NCI-H1694 (cell line): ENCODE measurements at regions not wholly inside any gene's neighbourhood (a gene's known extent, or its start where the extent isn't known, plus 50 kb on each side); places are given as distances from the start of the nearest gene placed in this dataset.

ENCODE experiments used
- DNase-seq: peaks from one replicate; lab custom pipeline; 2025; lab: John Stamatoyannopoulos, UW

DNA sequence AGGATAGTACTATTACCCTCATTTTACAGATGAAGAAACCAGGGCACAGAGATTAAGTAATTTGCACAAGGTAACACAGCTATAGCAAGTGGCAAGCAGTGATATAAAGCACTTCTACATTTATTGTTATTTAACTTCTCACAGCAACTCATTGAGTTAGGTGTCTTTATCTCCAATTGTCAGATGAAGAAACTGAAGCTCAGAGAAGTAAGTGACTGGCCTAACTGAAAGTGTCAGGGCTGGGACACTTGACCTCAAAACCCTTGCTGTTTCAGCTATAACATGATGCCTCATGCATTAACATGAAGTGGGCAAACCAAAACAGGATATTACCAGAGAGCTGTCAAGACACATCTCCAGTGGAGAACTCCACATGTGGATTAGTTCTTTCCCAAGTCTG lies 65.8 kb upstream of the LEKR1 start:
- no peak for DNase-seq

- DNase-seq: peak; percentile 85
Observed at GRCh38 chr3:156761007-156761406, 65.1 kb upstream of the LEKR1 start.

DNA sequence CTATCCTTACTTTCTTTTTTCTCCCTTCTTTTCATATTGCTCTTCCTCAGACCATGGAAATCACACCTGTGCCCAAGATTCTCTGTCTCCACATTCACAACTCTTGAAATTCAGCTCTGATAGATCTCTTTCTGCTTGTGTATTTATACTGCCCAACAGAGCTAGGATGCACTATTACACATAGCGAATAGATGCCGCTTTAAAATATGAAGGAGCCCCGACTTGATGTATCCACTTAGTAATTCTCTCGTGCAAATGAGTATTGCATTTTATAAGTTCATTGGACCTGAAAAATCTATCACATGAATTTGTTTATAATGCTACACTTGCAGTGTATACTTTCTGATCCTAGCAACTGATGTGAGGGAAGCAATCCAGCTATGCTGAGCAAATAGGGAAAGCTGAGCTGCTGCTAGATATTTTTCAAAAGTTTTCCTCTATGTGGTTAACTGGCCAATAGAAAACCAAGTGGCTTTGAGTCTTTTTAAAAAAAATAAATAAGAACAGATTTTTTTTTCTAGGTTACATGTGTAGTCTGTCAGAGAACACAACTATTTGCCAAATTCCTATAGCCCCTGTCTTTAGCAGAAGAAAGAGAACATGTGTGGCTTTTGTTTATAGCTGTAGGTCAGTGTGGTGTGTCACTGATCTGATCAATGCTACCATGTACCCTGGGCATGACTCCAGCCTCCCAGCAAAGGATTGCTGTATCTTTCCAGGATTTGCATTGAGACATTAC lies 64.3 kb upstream of the LEKR1 start:
- no peak for DNase-seq

DNA sequence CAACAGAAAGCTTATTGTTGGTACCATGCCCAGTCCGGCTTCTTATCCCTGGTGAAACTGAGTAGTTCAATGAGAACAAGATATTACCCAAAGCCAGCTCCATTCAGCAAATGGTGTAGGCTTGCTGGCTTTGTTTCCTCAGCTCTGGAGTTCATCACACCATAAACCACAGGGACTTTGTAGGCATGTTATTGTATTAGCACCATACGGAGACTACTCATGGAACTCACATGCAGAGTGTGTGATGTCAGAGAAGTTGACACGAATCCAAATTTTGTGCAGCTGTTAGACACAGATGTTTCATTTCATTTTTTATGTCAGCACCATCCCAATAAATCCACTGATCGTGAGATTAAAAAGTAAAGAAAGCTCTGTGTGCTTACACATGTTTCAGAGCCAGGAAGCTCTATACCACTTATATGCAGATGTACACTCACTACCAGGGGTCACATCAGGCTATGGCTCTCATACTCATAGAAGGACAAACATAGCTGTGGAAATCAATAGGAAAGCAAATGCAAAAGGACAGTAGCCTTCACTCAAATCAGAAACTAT lies 63.4 kb upstream of the LEKR1 start:
- peak; percentile 48 for DNase-seq

DNA sequence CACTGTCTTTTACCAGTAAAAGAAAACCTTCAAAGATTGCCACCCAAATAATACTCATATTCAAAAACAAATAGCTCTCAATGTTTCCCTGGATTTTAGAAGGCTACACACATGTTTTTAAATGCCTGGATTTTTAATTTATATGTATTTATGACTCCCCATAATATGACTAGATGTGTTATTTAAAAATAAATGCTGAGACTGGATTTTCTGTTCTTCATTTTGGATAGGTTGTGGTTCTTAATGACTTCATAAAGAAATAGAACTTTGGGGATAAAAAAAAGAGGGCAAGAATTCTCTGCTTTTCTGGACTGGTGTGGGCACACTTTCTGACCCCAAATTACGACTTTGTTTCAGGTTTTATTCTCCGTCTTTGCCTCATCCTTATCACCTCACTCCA lies 62.8 kb upstream of the LEKR1 start:
- no peak for DNase-seq

- DNase-seq: no peak
Observed at GRCh38 chr3:156763931-156764720, 62.0 kb upstream of the LEKR1 start.

DNA sequence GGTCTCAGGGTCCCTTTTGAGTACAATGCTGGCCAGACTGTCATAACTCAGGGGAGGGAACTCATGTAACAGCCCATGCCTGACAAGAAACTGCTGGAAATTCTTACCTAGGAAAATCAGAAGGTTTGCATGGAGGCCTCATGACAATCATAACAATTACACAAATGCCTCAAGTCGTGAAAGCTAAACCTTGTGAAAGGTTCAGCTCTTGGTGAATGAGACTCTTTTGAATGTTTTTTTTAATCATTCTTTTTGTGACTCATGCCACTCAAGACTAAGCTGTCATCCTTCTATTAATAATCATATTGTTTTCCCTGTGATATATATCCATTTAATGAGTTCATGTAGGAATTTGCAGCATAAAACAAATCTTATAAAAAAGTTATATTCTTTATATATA lies 61.4 kb upstream of the LEKR1 start:
- no peak for DNase-seq

- DNase-seq: no peak
Observed at GRCh38 chr3:156768390-156768789, 57.8 kb upstream of the LEKR1 start.

DNA sequence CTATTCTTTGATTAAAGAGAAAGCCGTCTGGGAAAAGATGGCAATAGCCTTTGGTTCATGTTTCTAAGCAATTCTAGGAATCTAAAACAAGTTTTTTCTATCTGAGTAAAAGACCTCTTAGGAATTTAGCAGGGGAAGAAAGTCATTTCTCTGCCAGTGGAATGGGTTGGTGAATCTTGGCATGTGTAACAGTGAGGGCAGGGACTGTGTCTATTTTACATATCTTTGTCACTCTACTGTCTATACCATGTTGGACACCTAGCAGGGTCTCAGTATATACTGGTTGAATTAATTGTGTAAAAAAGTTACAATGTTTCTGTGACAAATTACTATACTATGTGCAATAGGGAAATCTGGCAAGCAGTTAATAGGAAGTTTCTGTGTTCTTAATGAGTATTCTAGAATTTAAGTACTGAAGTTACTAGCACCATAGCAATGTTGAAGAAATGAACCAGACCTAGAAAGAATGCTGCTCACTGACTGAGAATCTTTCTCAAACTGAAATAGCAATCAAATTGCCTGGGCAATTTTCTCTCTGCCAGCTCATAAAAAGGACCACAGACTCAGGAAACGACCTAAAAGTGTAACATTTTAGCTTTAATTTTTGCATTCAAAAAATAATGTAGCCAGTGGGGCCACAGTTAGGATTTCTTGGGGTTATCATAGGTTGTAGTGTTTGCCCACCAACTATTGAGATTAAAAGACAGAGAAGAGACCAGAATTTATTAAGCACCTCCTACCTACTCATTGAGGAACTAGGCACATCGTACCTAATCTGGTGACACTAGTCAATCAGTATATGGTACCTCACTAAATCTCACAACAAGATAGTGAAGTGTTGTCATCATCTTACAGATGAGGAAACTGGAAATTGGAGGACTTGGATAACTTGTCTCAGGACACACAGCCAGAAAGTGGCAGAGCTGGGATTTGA lies 56.2 kb upstream of the LEKR1 start:
- no peak for DNase-seq

DNA sequence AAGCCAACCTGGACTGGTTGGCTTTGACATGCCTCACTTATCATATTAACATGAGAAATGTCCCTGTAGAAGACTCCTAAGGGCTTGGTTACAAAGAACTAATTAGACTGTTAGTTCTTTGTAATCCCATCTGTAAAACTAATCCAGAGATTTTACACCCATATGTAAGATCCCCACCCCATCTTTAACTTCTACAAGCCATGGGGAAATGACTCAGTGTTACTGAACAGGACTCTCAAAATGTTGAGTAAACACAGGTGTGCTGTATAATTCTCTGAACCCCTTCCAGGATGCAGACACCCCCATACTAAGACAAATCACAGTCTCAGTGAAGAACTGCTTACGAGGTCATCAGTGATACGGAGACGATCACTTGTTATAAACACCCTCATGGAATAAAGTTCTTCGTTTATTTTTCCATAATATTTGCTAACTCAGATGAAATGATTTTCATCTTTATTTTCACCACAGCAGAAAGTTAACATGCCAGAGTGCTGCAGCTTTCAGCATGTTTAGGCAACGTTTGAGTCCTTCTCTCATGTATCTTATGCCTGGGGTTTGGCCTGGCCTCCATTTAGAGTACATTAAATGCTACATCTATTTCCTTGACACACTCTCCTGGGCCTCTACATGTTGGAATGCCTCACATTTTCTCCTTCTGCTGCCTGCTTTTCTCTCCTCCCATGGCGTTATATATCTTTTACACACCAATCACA lies 55.3 kb upstream of the LEKR1 start:
- DNase-seq: no peak

- no peak for DNase-seq
Observed at GRCh38 chr3:156772588-156773206, 53.5 kb upstream of the LEKR1 start.

DNA sequence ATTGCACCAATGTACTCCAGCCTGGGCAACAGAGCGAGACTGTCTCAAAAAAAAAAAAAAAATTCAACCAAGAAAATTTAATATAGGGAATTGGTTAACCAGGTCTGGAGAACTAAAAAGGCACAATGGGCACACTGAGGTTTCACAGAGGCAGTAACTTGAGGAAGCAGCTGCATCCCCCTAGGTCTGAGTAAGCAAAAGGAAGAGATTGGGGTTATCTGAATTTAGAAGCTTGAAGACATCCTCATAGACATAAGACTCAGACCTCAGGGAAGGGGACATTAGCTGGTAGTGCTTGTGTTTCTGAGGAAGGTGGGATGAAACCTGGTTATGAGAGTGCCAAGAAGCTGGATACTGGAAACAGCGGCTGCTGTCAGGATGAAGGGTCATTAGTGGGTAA lies 50.1 kb upstream of the LEKR1 start:
- DNase-seq: no peak
